GM12878 (cell line): ENCODE measurements at regions not wholly inside any gene's neighbourhood (a gene's known extent, or its start where the extent isn't known, plus 50 kb on each side); places are given as distances from the start of the nearest gene placed in this dataset.

Source experiments
- ATAC-seq: fragments of 200-7000 bp; cut with Tn5 transposase; 3 replicates; pipeline ENCODE4 v1.9.1; 2020; ENCODE audit warnings: mild to moderate bottlenecking, moderate library complexity
- BruUV-seq: library from RNA; stranded (reverse); fragments of 400-500 nt; replicated peaks from 2 replicates; lab custom pipeline; 2021; lab: Mats Ljungman, UMichigan
- CTCF ChIA-PET: fragments of 300-600 bp; sonication (Branson Sonifier 250); formaldehyde crosslinking; extraction: SDS; loops from one replicate; lab custom pipeline; 2021; ENCODE audit warnings: inconsistent platforms; lab: Yijun Ruan, JAX
- POLR2A ChIA-PET: fragments of 350-600 bp; formaldehyde crosslinking; extraction: SDS; loops from one replicate; lab custom pipeline; 2021; ENCODE audit warnings: inconsistent platforms; lab: Charles Lee
- RAD21 ChIA-PET: fragments of 300-600 bp; sonication (Branson Sonifier 250); formaldehyde crosslinking; loops from one replicate; lab custom pipeline; 2023; ENCODE audit warnings: antibody characterized with exemption; ENCODE audit not compliant: unreplicated experiment; lab: Charles Lee
- SMC1A ChIA-PET: fragments of 300-600 bp; sonication (Branson Sonifier 250); formaldehyde crosslinking; loops from one replicate; lab custom pipeline; 2023; ENCODE audit not compliant: unreplicated experiment, uncharacterized antibody; lab: Charles Lee
- DNase-seq: peaks from one replicate; pipeline ENCODE4 v3.0.0-alpha.2; 2011; ENCODE audit warnings: low read depth, low spot score
- FAIRE-seq: peaks from 3 replicates; lab custom pipeline; 2011; peaks lifted over from hg19 to GRCh38; lab: Jason Lieb, UNC
- H2AFZ ChIP-seq: 2 replicates; pipeline ENCODE4 v1.6.0; 2011; ENCODE audit warnings: low read depth, low read length, control low read depth; ENCODE audit not compliant: control insufficient read depth
- H3K27ac ChIP-seq: 2 replicates; pipeline ENCODE4 v1.5.1; 2011; ENCODE audit warnings: control low read depth; ENCODE audit not compliant: control insufficient read depth, insufficient read depth
- H3K27me3 ChIP-seq, 2 experiments: replicated peaks in 1 of 2; 2 replicates each; pipeline versions ENCODE4 v1.6.0 to v1.6.1; 2011; ENCODE audit warnings: low read length in 1 of 2; ENCODE audit not compliant: control insufficient read depth in 2 of 2, insufficient read depth in 2 of 2
- H3K36me3 ChIP-seq, 2 experiments: 2 replicates each; pipeline ENCODE4 v1.5.1; 2011; ENCODE audit warnings: low read length in 1 of 2; ENCODE audit not compliant: control insufficient read depth in 2 of 2, insufficient read depth in 2 of 2
- H3K4me1 ChIP-seq: 2 replicates; pipeline ENCODE4 v1.6.1; 2011; ENCODE audit warnings: mild to moderate bottlenecking, low read length, moderate library complexity, mixed read lengths; ENCODE audit not compliant: control insufficient read depth, insufficient read depth
- H3K4me2 ChIP-seq: 2 replicates; pipeline ENCODE4 v1.6.0; 2011; ENCODE audit warnings: control low read depth; ENCODE audit not compliant: control insufficient read depth, insufficient read depth
- H3K4me3 ChIP-seq: fragments of 200-600 bp; sonication (generic); 2 replicates; pipeline ENCODE4 v1.5.1; 2016
- H3K79me2 ChIP-seq: 2 replicates; pipeline ENCODE4 v1.6.0; 2011; ENCODE audit warnings: low read length; ENCODE audit not compliant: control insufficient read depth, insufficient read depth
- H3K9ac ChIP-seq: 2 replicates; pipeline ENCODE4 v1.8.0; 2011; ENCODE audit warnings: low read length, control low read depth, mixed read lengths; ENCODE audit not compliant: control insufficient read depth, insufficient read depth
- H3K9me3 ChIP-seq: replicated peaks from 3 replicates; pipeline ENCODE4 v1.5.1; 2011; ENCODE audit warnings: mild to moderate bottlenecking, low read length; ENCODE audit not compliant: control insufficient read depth, insufficient read depth
- H4K20me1 ChIP-seq: 2 replicates; pipeline ENCODE4 v1.6.0; 2011; ENCODE audit not compliant: control insufficient read depth, insufficient read depth
- MYB ChIP-seq: fragments of 150-350 bp; IDR thresholded peaks from 2 replicates; pipeline ENCODE4 v1.6.1; 2014; ENCODE audit warnings: mild to moderate bottlenecking, low read depth, low read length, borderline replicate concordance
- RAD21 ChIP-seq: IDR thresholded peaks from 2 replicates; pipeline ENCODE4 v1.6.1; 2011; ENCODE audit warnings: mild to moderate bottlenecking, low read depth, low read length, moderate library complexity; ENCODE audit not compliant: insufficient read depth
- WGBS: methylation state at CpG from one replicate; pipeline ENCODE4 v1.1.6; 2016; ENCODE audit warnings: low lambda C conversion rate; ENCODE audit not compliant: insufficient replicate concordance, insufficient coverage; ENCODE audit errors: missing lambda C conversion rate; 5-methylcytosine and 5-hydroxymethylcytosine counted together
- in situ Hi-C: fragments of 300-500 bp; cut with MboI; formaldehyde crosslinking; loops from 9 replicates; pipeline ENCODE4 v1.14.3; 2018; ENCODE audit warnings: mixed read lengths
- intact Hi-C: fragments of 100-400 bp; cut with micrococcal nuclease; formaldehyde crosslinking; loops from one replicate; pipeline ENCODE4 v1.14.2; 2022; ENCODE audit not compliant: unreplicated experiment
- TF ChIP-seq, protein P1 (sequence below): IDR thresholded peaks from 2 replicates; pipeline ENCODE4 v1.6.1; 2012; ENCODE audit warnings: low read length, inconsistent platforms

- TF ChIP-seq, protein P1, sequence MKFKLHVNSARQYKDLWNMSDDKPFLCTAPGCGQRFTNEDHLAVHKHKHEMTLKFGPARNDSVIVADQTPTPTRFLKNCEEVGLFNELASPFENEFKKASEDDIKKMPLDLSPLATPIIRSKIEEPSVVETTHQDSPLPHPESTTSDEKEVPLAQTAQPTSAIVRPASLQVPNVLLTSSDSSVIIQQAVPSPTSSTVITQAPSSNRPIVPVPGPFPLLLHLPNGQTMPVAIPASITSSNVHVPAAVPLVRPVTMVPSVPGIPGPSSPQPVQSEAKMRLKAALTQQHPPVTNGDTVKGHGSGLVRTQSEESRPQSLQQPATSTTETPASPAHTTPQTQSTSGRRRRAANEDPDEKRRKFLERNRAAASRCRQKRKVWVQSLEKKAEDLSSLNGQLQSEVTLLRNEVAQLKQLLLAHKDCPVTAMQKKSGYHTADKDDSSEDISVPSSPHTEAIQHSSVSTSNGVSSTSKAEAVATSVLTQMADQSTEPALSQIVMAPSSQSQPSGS: no peak
Observed at GRCh38 chr1:96079581-96079980, 642.0 kb upstream of the PTBP2 start (continued).

GRCh38 chr1:96080925-96081324 lies 640.7 kb upstream of the PTBP2 start:
- Histone ChIP-seq H3K27ac (no peak overlapping the region), H3K27me3 (no peaks in the 10 kb centered on the region), H3K9ac (no peak overlapping the region), H3K79me2 (no peaks in the 10 kb centered on the region), H3K9me3 (no peaks in the 10 kb centered on the region), H3K4me1 (no peaks in the 10 kb centered on the region), H3K36me3 (no peaks in the 10 kb centered on the region), H3K4me2 (no peak overlapping the region), H3K4me3 (no peak overlapping the region), H2AFZ (no peak overlapping the region), H4K20me1 (no peaks in the 10 kb centered on the region)
- ChIA-PET CTCF (interaction anchor here (0.6 to 1.0 kb wide), 3 partner anchors 8 to 218 kb away, joined by 3 to 4 read pairs (median 3); no protein-coding TSS in a partner anchor), RAD21 (no interaction called here), SMC1A (no interaction called here), POLR2A (no interaction called here)
- ATAC-seq (no peak), DNase-seq (no peak), FAIRE-seq (no peak)
- no TSS peak for BruUV-seq
- TF ChIP-seq MYB (no peak), RAD21 (peak; percentile 19; the same call in 1 of the 2 replicates)
- TF ChIP-seq, protein P1: no peak
- in situ Hi-C loops (no loop called here), intact Hi-C loops (no loop called here)
- 30% methylated on average over 5 of the region's 5 CpGs for WGBS
